ENCODE measurements at regions not wholly inside any gene's neighbourhood (a gene's known extent, or its start where the extent isn't known, plus 50 kb on each side); places are given as distances from the start of the nearest gene placed in this dataset.

GRCh38 chr5:63563008-63563917 is 399.0 kb downstream of the HTR1A start:
- in situ Hi-C loops (cut with HindIII; ENCODE audit: low sequenced_read_pairs), result no loop called here
- no peak for DNase-seq (ENCODE audit: low read depth, low spot score)
- no peak for TF ChIP-seq CTCF (IDR thresholded peaks at IDR 0.05; ENCODE audit: low read depth, low read length)
- H3K4me3 ChIP-seq (ENCODE audit: low read depth, low read length), result no peak overlapping the region

- DNase-seq (ENCODE audit: low read depth, low spot score), result peak; percentile 7
- in situ Hi-C loops (cut with HindIII; ENCODE audit: low sequenced_read_pairs), result no loop called here
- no peak for TF ChIP-seq CTCF (IDR thresholded peaks at IDR 0.05; ENCODE audit: low read depth, low read length)
- no peak overlapping the region for H3K4me3 ChIP-seq (ENCODE audit: low read depth, low read length)
Measured at GRCh38 chr5:63555874-63556273, 406.4 kb downstream of the HTR1A start.

GRCh38 chr5:63554191-63554590 is 408.1 kb downstream of the HTR1A start:
- no peak overlapping the region for H3K4me3 ChIP-seq (ENCODE audit: low read depth, low read length)
- in situ Hi-C loops (cut with HindIII; ENCODE audit: low sequenced_read_pairs), result no loop called here
- DNase-seq (ENCODE audit: low read depth, low spot score), result no peak
- TF ChIP-seq CTCF (IDR thresholded peaks at IDR 0.05; ENCODE audit: low read depth, low read length), result no peak

- H3K4me3 ChIP-seq (ENCODE audit: low read depth, low read length), result no peak overlapping the region
- DNase-seq (ENCODE audit: low read depth, low spot score), result no peak
- TF ChIP-seq CTCF (IDR thresholded peaks at IDR 0.05; ENCODE audit: low read depth, low read length), result no peak
- in situ Hi-C loops (cut with HindIII; ENCODE audit: low sequenced_read_pairs), result no loop called here
Measured at GRCh38 chr5:63553073-63553472, 409.2 kb downstream of the HTR1A start.

GRCh38 chr5:63535840-63536602 is 426.2 kb downstream of the HTR1A start:
- no peak for DNase-seq (ENCODE audit: low read depth, low spot score)
- no peak for TF ChIP-seq CTCF (IDR thresholded peaks at IDR 0.05; ENCODE audit: low read depth, low read length)
- in situ Hi-C loops (cut with HindIII; ENCODE audit: low sequenced_read_pairs), result no loop called here
- H3K4me3 ChIP-seq (ENCODE audit: low read depth, low read length), result no peak overlapping the region

- DNase-seq (ENCODE audit: low read depth, low spot score), result no peak
- TF ChIP-seq CTCF (IDR thresholded peaks at IDR 0.05; ENCODE audit: low read depth, low read length), result no peak
- no peak overlapping the region for H3K4me3 ChIP-seq (ENCODE audit: low read depth, low read length)
- in situ Hi-C loops (cut with HindIII; ENCODE audit: low sequenced_read_pairs), result no loop called here
Measured at GRCh38 chr5:63524281-63524680, 438.0 kb downstream of the HTR1A start.

Measured in astrocyte of the spinal cord (primary cell).